ENCODE measurements at regions not wholly inside any gene's neighbourhood (a gene's known extent, or its start where the extent isn't known, plus 50 kb on each side); places are given as distances from the start of the nearest gene placed in this dataset.
"Not testable (repeated sequence)": the region's sequence is repeated elsewhere in the genome, so short reads cannot be mapped to it uniquely, and the experiment has no call there.

- DNase-seq, result no peak
These were observed 177.5 kb downstream of the MTCL1 start for GRCh38 chr18:8882632-8883408.

- no peak for DNase-seq
These were observed 178.0 kb downstream of the MTCL1 start for GRCh38 chr18:8883409-8883668.

GRCh38 chr18:8887877-8888276 lies 182.5 kb downstream of the MTCL1 start:
- not testable (repeated sequence) for DNase-seq

- DNase-seq, result no peak
These were observed 184.1 kb downstream of the MTCL1 start for GRCh38 chr18:8889489-8889888.

- not testable (repeated sequence) for DNase-seq
These were observed 185.1 kb downstream of the MTCL1 start for GRCh38 chr18:8890503-8890902.

GRCh38 chr18:8890957-8891464 lies 185.7 kb downstream of the MTCL1 start:
- DNase-seq, result no peak

GRCh38 chr18:8893221-8893620 lies 187.9 kb downstream of the MTCL1 start:
- DNase-seq, result no peak

- DNase-seq, result no peak
These were observed 188.4 kb downstream of the MTCL1 start for GRCh38 chr18:8893628-8894231.

- DNase-seq, result no peak
These were observed 189.5 kb downstream of the MTCL1 start for GRCh38 chr18:8894823-8895222.

GRCh38 chr18:8895341-8895740 lies 190.0 kb downstream of the MTCL1 start:
- no peak for DNase-seq

GRCh38 chr18:8895987-8896619 lies 190.7 kb downstream of the MTCL1 start:
- DNase-seq, result no peak

GRCh38 chr18:8899000-8899399 lies 193.6 kb downstream of the MTCL1 start:
- no peak for DNase-seq

GRCh38 chr18:8900552-8900951 lies 195.2 kb downstream of the MTCL1 start:
- no peak for DNase-seq

GRCh38 chr18:8901019-8901418 lies 195.7 kb downstream of the MTCL1 start:
- DNase-seq, result no peak

GRCh38 chr18:8904316-8904715 lies 198.2 kb upstream of the NDUFV2 start:
- no peak for DNase-seq

GRCh38 chr18:8908792-8909510 lies 193.5 kb upstream of the NDUFV2 start:
- DNase-seq, result no peak

- DNase-seq, result no peak
These were observed 192.2 kb upstream of the NDUFV2 start for GRCh38 chr18:8910186-8910822.

GRCh38 chr18:8910843-8911242 lies 191.7 kb upstream of the NDUFV2 start:
- DNase-seq, result no peak

- no peak for DNase-seq
These were observed 190.8 kb upstream of the NDUFV2 start for GRCh38 chr18:8911408-8912340.
